ENCODE measurements at regions not wholly inside any gene's neighbourhood (a gene's known extent, or its start where the extent isn't known, plus 50 kb on each side); places are given as distances from the start of the nearest gene placed in this dataset.
"Not testable (repeated sequence)": the region's sequence is repeated elsewhere in the genome, so short reads cannot be mapped to it uniquely, and the experiment has no call there.

- no peak for DNase-seq (ENCODE audit: low spot score in 2 of 2)
- in situ Hi-C loops (cut with MboI; ENCODE audit: low sequenced_read_pairs) = no loop called here
Measured at GRCh38 chr3:30448450-30449289, 157.7 kb upstream of the TGFBR2 start.

GRCh38 chr3:30449290-30449632 is 157.1 kb upstream of the TGFBR2 start:
- Histone ChIP-seq H3K27me3 (ENCODE audit: low read depth) (no peaks in the 10 kb centered on the region), H3K9me3 (no peaks in the 10 kb centered on the region; the same call in 1 of the 2 replicates), H3K4me3 (no peak overlapping the region), H3K36me3 (replicated peaks) (no peaks in the 10 kb centered on the region), H3K4me1 (no peaks in the 10 kb centered on the region)
- in situ Hi-C loops (cut with MboI; ENCODE audit: low sequenced_read_pairs) = no loop called here
- no peak for DNase-seq (ENCODE audit: low spot score in 2 of 2)

More at GRCh38 chr3:30448450-30449289, 157.7 kb upstream of the TGFBR2 start:
- Histone ChIP-seq H3K27me3 (ENCODE audit: low read depth) (no peaks in the 10 kb centered on the region), H3K4me3 (no peak overlapping the region), H3K9me3 (no peaks in the 10 kb centered on the region; the same call in 1 of the 2 replicates), H3K4me1 (no peaks in the 10 kb centered on the region), H3K36me3 (replicated peaks) (no peaks in the 10 kb centered on the region)

GRCh38 chr3:30452446-30452845 is 154.0 kb upstream of the TGFBR2 start:
- no peak overlapping the region for H3K4me3 ChIP-seq
- DNase-seq (ENCODE audit: low spot score in 2 of 2) = no peak
- no peaks in the 10 kb centered on the region for H3K27me3 ChIP-seq (ENCODE audit: low read depth)
- no peaks in the 10 kb centered on the region for H3K4me1 ChIP-seq
- H3K36me3 ChIP-seq (replicated peaks) = no peaks in the 10 kb centered on the region
- in situ Hi-C loops (cut with MboI; ENCODE audit: low sequenced_read_pairs) = no loop called here
- no peaks in the 10 kb centered on the region for H3K9me3 ChIP-seq

GRCh38 chr3:30453360-30454039 is 152.9 kb upstream of the TGFBR2 start:
- no peaks in the 10 kb centered on the region for H3K9me3 ChIP-seq
- no peaks in the 10 kb centered on the region for H3K4me1 ChIP-seq
- DNase-seq (ENCODE audit: low spot score in 2 of 2) = no peak
- no peak overlapping the region for H3K4me3 ChIP-seq
- no peaks in the 10 kb centered on the region for H3K27me3 ChIP-seq (ENCODE audit: low read depth)
- in situ Hi-C loops (cut with MboI; ENCODE audit: low sequenced_read_pairs) = no loop called here
- no peaks in the 10 kb centered on the region for H3K36me3 ChIP-seq (replicated peaks)

GRCh38 chr3:30454636-30455035 is 151.8 kb upstream of the TGFBR2 start:
- Histone ChIP-seq H3K36me3 (replicated peaks) (no peaks in the 10 kb centered on the region), H3K4me3 (no peak overlapping the region), H3K9me3 (no peaks in the 10 kb centered on the region), H3K4me1 (no peaks in the 10 kb centered on the region), H3K27me3 (ENCODE audit: low read depth) (no peaks in the 10 kb centered on the region)
- in situ Hi-C loops (cut with MboI; ENCODE audit: low sequenced_read_pairs) = no loop called here
- no peak for DNase-seq (ENCODE audit: low spot score in 2 of 2)

GRCh38 chr3:30455112-30455511 is 151.3 kb upstream of the TGFBR2 start:
- H3K9me3 ChIP-seq; H3K4me1 ChIP-seq; H3K36me3 ChIP-seq (replicated peaks); H3K27me3 ChIP-seq (ENCODE audit: low read depth); in situ Hi-C loops (cut with MboI; ENCODE audit: low sequenced_read_pairs); H3K4me3 ChIP-seq; DNase-seq (ENCODE audit: low spot score in 2 of 2): not testable (repeated sequence)

GRCh38 chr3:30455840-30456239 is 150.6 kb upstream of the TGFBR2 start:
- Histone ChIP-seq H3K27me3 (ENCODE audit: low read depth) (no peaks in the 10 kb centered on the region), H3K36me3 (replicated peaks) (no peaks in the 10 kb centered on the region), H3K4me3 (no peak overlapping the region), H3K9me3 (no peaks in the 10 kb centered on the region), H3K4me1 (no peaks in the 10 kb centered on the region)
- no peak for DNase-seq (ENCODE audit: low spot score in 2 of 2)
- in situ Hi-C loops (cut with MboI; ENCODE audit: low sequenced_read_pairs) = no loop called here

- in situ Hi-C loops (cut with MboI; ENCODE audit: low sequenced_read_pairs) = no loop called here
Measured at GRCh38 chr3:30456264-30456663, 150.1 kb upstream of the TGFBR2 start.

GRCh38 chr3:30457081-30457480 is 149.3 kb upstream of the TGFBR2 start:
- no peaks in the 10 kb centered on the region for H3K27me3 ChIP-seq (ENCODE audit: low read depth)
- in situ Hi-C loops (cut with MboI; ENCODE audit: low sequenced_read_pairs) = no loop called here

More at GRCh38 chr3:30456264-30456663, 150.1 kb upstream of the TGFBR2 start:
- no peak for DNase-seq (ENCODE audit: low spot score in 2 of 2)
- H3K27me3 ChIP-seq (ENCODE audit: low read depth) = no peaks in the 10 kb centered on the region
- H3K36me3 ChIP-seq (replicated peaks) = no peaks in the 10 kb centered on the region
- no peak overlapping the region for H3K4me3 ChIP-seq
- H3K4me1 ChIP-seq = no peaks in the 10 kb centered on the region
- H3K9me3 ChIP-seq = no peaks in the 10 kb centered on the region

GRCh38 chr3:30457726-30458125 is 148.7 kb upstream of the TGFBR2 start:
- Histone ChIP-seq H3K36me3 (replicated peaks) (no peaks in the 10 kb centered on the region), H3K27me3 (ENCODE audit: low read depth) (no peaks in the 10 kb centered on the region), H3K9me3 (no peaks in the 10 kb centered on the region), H3K4me1 (no peaks in the 10 kb centered on the region), H3K4me3 (no peak overlapping the region)
- in situ Hi-C loops (cut with MboI; ENCODE audit: low sequenced_read_pairs) = no loop called here
- DNase-seq (ENCODE audit: low spot score in 2 of 2) = no peak

More at GRCh38 chr3:30457081-30457480, 149.3 kb upstream of the TGFBR2 start:
- Histone ChIP-seq H3K4me3 (no peak overlapping the region), H3K36me3 (replicated peaks) (no peaks in the 10 kb centered on the region), H3K4me1 (no peaks in the 10 kb centered on the region), H3K9me3 (no peaks in the 10 kb centered on the region)
- DNase-seq (ENCODE audit: low spot score in 2 of 2) = no peak

GRCh38 chr3:30458376-30459171 is 147.8 kb upstream of the TGFBR2 start:
- no peaks in the 10 kb centered on the region for H3K27me3 ChIP-seq (ENCODE audit: low read depth)
- no peaks in the 10 kb centered on the region for H3K9me3 ChIP-seq
- in situ Hi-C loops (cut with MboI; ENCODE audit: low sequenced_read_pairs) = no loop called here
- DNase-seq (ENCODE audit: low spot score in 2 of 2) = no peak
- no peak overlapping the region for H3K4me3 ChIP-seq
- H3K36me3 ChIP-seq (replicated peaks) = no peaks in the 10 kb centered on the region
- no peaks in the 10 kb centered on the region for H3K4me1 ChIP-seq

- H3K4me1 ChIP-seq = no peaks in the 10 kb centered on the region
- H3K4me3 ChIP-seq = no peak overlapping the region
- no peaks in the 10 kb centered on the region for H3K27me3 ChIP-seq (ENCODE audit: low read depth)
- no peak for DNase-seq (ENCODE audit: low spot score in 2 of 2)
- H3K9me3 ChIP-seq = no peaks in the 10 kb centered on the region
- in situ Hi-C loops (cut with MboI; ENCODE audit: low sequenced_read_pairs) = no loop called here
- no peaks in the 10 kb centered on the region for H3K36me3 ChIP-seq (replicated peaks)
Measured at GRCh38 chr3:30461311-30461710, 145.1 kb upstream of the TGFBR2 start.

- H3K4me3 ChIP-seq = no peak overlapping the region
- H3K9me3 ChIP-seq = no peaks in the 10 kb centered on the region
- DNase-seq (ENCODE audit: low spot score in 2 of 2) = no peak
- H3K27me3 ChIP-seq (ENCODE audit: low read depth) = no peaks in the 10 kb centered on the region
- no peaks in the 10 kb centered on the region for H3K4me1 ChIP-seq
- no peaks in the 10 kb centered on the region for H3K36me3 ChIP-seq (replicated peaks)
- in situ Hi-C loops (cut with MboI; ENCODE audit: low sequenced_read_pairs) = no loop called here
Measured at GRCh38 chr3:30462721-30463470, 143.5 kb upstream of the TGFBR2 start.
